ENCODE measurements at regions not wholly inside any gene's neighbourhood (a gene's known extent, or its start where the extent isn't known, plus 50 kb on each side); places are given as distances from the start of the nearest gene placed in this dataset.

GRCh38 chr15:95944661-95945255 is 385.7 kb upstream of the NR2F2 start:
- Histone ChIP-seq H3K27me3 (ENCODE audit: control insufficient read depth, extremely low read depth, insufficient read depth, low read length) (no peaks in the 10 kb centered on the region), H3K9me3 (ENCODE audit: control insufficient read depth, low read depth, low read length) (no peaks in the 10 kb centered on the region), H3K9ac (ENCODE audit: control insufficient read depth, extremely low read depth, insufficient read depth, low read length) (no peak overlapping the region), H3K36me3 (ENCODE audit: control insufficient read depth in 2 of 2, extremely low read depth in 1 of 2, insufficient read depth in 2 of 2, low read length in 2 of 2) (no peaks in the 10 kb centered on the region), H3K4me3 (ENCODE audit: control insufficient read depth in 2 of 3, extremely low read depth in 1 of 3, insufficient read depth in 2 of 3, low read depth in 1 of 3, low read length in 3 of 3) (no peak overlapping the region), H3K27ac (ENCODE audit: control insufficient read depth, insufficient read depth, low read length) (no peak overlapping the region), H3K4me1 (ENCODE audit: control insufficient read depth, extremely low read depth, insufficient read depth, low read length) (no peaks in the 10 kb centered on the region), H3K9me1 (ENCODE audit: control insufficient read depth, extremely low read depth, insufficient read depth, low read length) (no peaks in the 10 kb centered on the region), H4K20me1 (ENCODE audit: control insufficient read depth, extremely low read depth, insufficient read depth, low read length) (no peaks in the 10 kb centered on the region), H2AFZ (ENCODE audit: control insufficient read depth, low read length) (no peak overlapping the region), H3K79me2 (ENCODE audit: control insufficient read depth, insufficient read depth, low read length) (no peaks in the 10 kb centered on the region), H3K4me2 (ENCODE audit: control insufficient read depth, extremely low read depth, insufficient read depth, low read depth, low read length) (no peak overlapping the region)
- DNase-seq (ENCODE audit: low read depth, low spot score) (no peak), FAIRE-seq (no peak)
- dilution Hi-C loops (cut with MboI; ENCODE audit: extremely low pct_ligation_motif_present, low sequenced_read_pairs): no loop called here
- TF ChIP-seq EZH2 (IDR thresholded peaks at IDR 0.05; ENCODE audit: low read length) (no peak), CTCF (optimal IDR thresholded peaks at IDR 0.05 in 1 of 3, IDR thresholded peaks at IDR 0.05 in 1 of 3, conservative IDR thresholded peaks at IDR 0.05 in 1 of 3; ENCODE audit: extremely low read depth in 1 of 3, insufficient read depth in 2 of 3, low read length in 3 of 3) (no peak)

DNA sequence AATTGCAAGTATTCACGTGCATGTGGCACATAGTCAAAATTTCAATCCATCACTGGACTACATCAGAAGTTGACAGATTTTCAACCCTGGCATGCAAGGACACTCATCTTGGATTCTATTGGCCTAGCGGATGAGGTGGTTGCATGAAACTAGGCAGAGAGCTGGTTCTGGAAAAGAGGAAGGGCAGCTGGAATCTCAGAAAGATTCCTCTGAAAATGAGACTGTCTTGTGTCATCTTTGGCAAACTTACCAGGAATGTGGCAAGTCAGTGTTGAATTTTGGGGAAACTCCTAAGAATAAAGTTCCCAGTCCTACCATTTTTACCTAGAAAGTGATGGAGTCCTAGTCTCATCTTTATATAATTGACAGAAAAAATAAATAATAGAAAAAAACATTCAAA is 384.3 kb upstream of the NR2F2 start:
- H3K27ac ChIP-seq (ENCODE audit: control insufficient read depth, insufficient read depth, low read length): no peak overlapping the region
- H3K79me2 ChIP-seq (ENCODE audit: control insufficient read depth, insufficient read depth, low read length): no peaks in the 10 kb centered on the region
- no peak overlapping the region for H3K9ac ChIP-seq (ENCODE audit: control insufficient read depth, extremely low read depth, insufficient read depth, low read length)
- no peak for FAIRE-seq
- dilution Hi-C loops (cut with MboI; ENCODE audit: extremely low pct_ligation_motif_present, low sequenced_read_pairs): no loop called here
- no peaks in the 10 kb centered on the region for H4K20me1 ChIP-seq (ENCODE audit: control insufficient read depth, extremely low read depth, insufficient read depth, low read length)
- TF ChIP-seq CTCF (optimal IDR thresholded peaks at IDR 0.05 in 1 of 3, IDR thresholded peaks at IDR 0.05 in 1 of 3, conservative IDR thresholded peaks at IDR 0.05 in 1 of 3; ENCODE audit: extremely low read depth in 1 of 3, insufficient read depth in 2 of 3, low read length in 3 of 3) (no peak), EZH2 (IDR thresholded peaks at IDR 0.05; ENCODE audit: low read length) (no peak)
- no peak for DNase-seq (ENCODE audit: low read depth, low spot score)
- no peak overlapping the region for H3K4me3 ChIP-seq (ENCODE audit: control insufficient read depth in 2 of 3, extremely low read depth in 1 of 3, insufficient read depth in 2 of 3, low read depth in 1 of 3, low read length in 3 of 3)
- no peaks in the 10 kb centered on the region for H3K4me1 ChIP-seq (ENCODE audit: control insufficient read depth, extremely low read depth, insufficient read depth, low read length)
- no peak overlapping the region for H3K4me2 ChIP-seq (ENCODE audit: control insufficient read depth, extremely low read depth, insufficient read depth, low read depth, low read length)
- no peaks in the 10 kb centered on the region for H3K9me1 ChIP-seq (ENCODE audit: control insufficient read depth, extremely low read depth, insufficient read depth, low read length)
- no peak overlapping the region for H2AFZ ChIP-seq (ENCODE audit: control insufficient read depth, low read length)
- no peaks in the 10 kb centered on the region for H3K9me3 ChIP-seq (ENCODE audit: control insufficient read depth, low read depth, low read length)
- H3K27me3 ChIP-seq (ENCODE audit: control insufficient read depth, extremely low read depth, insufficient read depth, low read length): no peaks in the 10 kb centered on the region
- H3K36me3 ChIP-seq (ENCODE audit: control insufficient read depth in 2 of 2, extremely low read depth in 1 of 2, insufficient read depth in 2 of 2, low read length in 2 of 2): no peaks in the 10 kb centered on the region

Measured in keratinocyte (primary cell).